Stomach smooth muscle (tissue), 2 donors: ENCODE measurements at regions not wholly inside any gene's neighbourhood (a gene's known extent, or its start where the extent isn't known, plus 50 kb on each side); places are given as distances from the start of the nearest gene placed in this dataset.
A peak's percentile ranks its signal among the peaks of the same experiment; 100 is the strongest.
"Not testable (repeated sequence)": the region's sequence is repeated elsewhere in the genome, so short reads cannot be mapped to it uniquely, and the experiment has no call there.

Experiments
- H3K27ac ChIP-seq: one replicate; pipeline ENCODE4 v1.7.0; 2013; ENCODE audit warnings: mild to moderate bottlenecking, low read length, inconsistent platforms
- H3K27me3 ChIP-seq, 2 donors: one replicate each; pipeline ENCODE4 v1.7.0; 2013; ENCODE audit warnings: low read length in 2 of 2; ENCODE audit not compliant: insufficient read depth in 2 of 2, control insufficient read depth in 1 of 2
- H3K36me3 ChIP-seq, 2 donors: one replicate each; pipeline ENCODE4 v1.7.0; 2013; ENCODE audit warnings: low read length in 2 of 2; ENCODE audit not compliant: control insufficient read depth in 2 of 2, insufficient read depth in 2 of 2
- H3K4me1 ChIP-seq: one replicate; pipeline ENCODE4 v1.7.0; 2013; ENCODE audit warnings: low read length; ENCODE audit not compliant: control insufficient read depth, insufficient read depth
- H3K4me3 ChIP-seq, 2 donors: one replicate each; pipeline ENCODE4 v1.7.0; 2013; ENCODE audit warnings: low read length in 2 of 2
- H3K9ac ChIP-seq, 2 donors: one replicate each; pipeline ENCODE4 v1.7.0; 2013; ENCODE audit warnings: low read length in 2 of 2, mild to moderate bottlenecking in 1 of 2
- H3K9me3 ChIP-seq, 2 donors: one replicate each; pipeline ENCODE4 v1.7.0; 2013; ENCODE audit warnings: low read length in 2 of 2; ENCODE audit not compliant: control insufficient read depth in 2 of 2
- donor health status: healthy.
- donor health status: Pancreatic carcinoma.

GRCh38 chr1:96559707-96560596 lies 161.6 kb upstream of the PTBP2 start:
- H3K4me1 ChIP-seq: no peaks in the 10 kb centered on the region
- H3K9ac ChIP-seq: no peak overlapping the region
- H3K27ac ChIP-seq: no peak overlapping the region
- H3K27me3 ChIP-seq: no peaks in the 10 kb centered on the region
- H3K4me3 ChIP-seq: peak overlapping the region in 1 of 2 donors; percentile 19
- H3K36me3 ChIP-seq: no peaks in the 10 kb centered on the region
- H3K9me3 ChIP-seq: no peaks in the 10 kb centered on the region

DNA sequence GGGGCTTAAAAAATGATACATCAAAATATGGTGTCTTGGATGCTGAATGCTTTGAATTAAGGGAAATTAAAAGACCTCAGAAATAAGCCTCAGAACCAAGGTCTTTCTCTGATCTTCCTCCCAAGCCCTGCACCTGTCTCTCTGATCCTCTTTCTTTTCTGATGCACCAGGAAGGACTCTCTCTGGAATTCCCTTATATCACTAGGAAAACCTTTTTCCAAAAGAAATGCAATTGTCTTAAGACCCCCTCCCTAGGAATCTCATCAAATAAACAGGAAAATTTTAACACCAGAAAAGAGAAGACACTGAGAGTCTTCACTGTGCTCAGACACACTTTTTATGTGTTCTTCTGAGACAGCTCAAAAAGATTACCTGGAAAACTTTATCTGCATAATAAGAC lies 159.5 kb upstream of the PTBP2 start:
- Histone ChIP-seq H3K27ac (no peak overlapping the region), H3K9me3 (no peaks in the 10 kb centered on the region), H3K4me1 (no peaks in the 10 kb centered on the region)

GRCh38 chr1:96564401-96564800 lies 157.2 kb upstream of the PTBP2 start:
- H3K27ac ChIP-seq, H3K27me3 ChIP-seq, H3K4me3 ChIP-seq, H3K9me3 ChIP-seq, H3K36me3 ChIP-seq, H3K4me1 ChIP-seq, H3K9ac ChIP-seq: not testable (repeated sequence)

More for the DNA sequence above, 159.5 kb upstream of the PTBP2 start:
- H3K4me3 ChIP-seq: no peak overlapping the region
- no peaks in the 10 kb centered on the region for H3K36me3 ChIP-seq
- H3K9ac ChIP-seq: no peak overlapping the region
- no peaks in the 10 kb centered on the region for H3K27me3 ChIP-seq

DNA sequence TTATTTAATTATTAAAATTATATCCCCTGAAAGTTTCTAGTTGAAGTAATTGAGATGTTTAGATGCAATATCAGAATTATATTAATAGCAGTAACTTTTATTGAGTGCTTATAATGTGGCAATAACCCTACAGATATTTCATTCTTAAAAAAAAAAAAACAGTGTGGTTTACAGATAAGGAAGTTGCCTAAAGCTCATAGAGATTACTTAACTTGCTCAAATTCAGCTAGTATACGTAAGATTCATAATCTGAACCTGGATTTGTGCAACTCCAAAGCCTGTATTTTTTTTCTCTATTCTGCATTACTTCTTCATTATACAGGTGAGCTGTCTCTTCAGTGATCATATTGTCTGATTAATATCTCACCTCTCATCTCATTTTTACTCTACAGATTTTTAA lies 156.0 kb upstream of the PTBP2 start:
- no peaks in the 10 kb centered on the region for H3K27me3 ChIP-seq
- no peak overlapping the region for H3K9ac ChIP-seq
- H3K36me3 ChIP-seq: no peaks in the 10 kb centered on the region
- H3K4me3 ChIP-seq: no peak overlapping the region
- H3K27ac ChIP-seq: no peak overlapping the region
- H3K9me3 ChIP-seq: no peaks in the 10 kb centered on the region
- no peaks in the 10 kb centered on the region for H3K4me1 ChIP-seq

DNA sequence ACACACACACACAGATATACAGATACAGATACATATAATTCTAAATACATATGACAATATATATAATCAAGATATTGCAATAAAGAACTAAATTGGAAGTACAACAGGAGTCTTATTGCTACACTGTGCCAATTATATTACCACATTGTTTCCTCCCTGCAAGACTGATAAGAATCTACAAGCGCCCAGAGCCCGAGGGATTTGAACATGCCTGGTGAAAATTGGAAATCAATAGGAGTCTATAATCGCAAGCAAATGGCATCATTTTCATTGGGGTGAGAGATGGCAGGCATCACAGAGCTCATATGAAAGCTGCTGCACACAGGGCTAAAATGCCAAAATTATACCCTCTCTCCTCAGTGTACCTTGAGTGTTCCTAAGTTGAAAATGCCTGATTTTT lies 152.9 kb upstream of the PTBP2 start:
- no peak overlapping the region for H3K9ac ChIP-seq
- H3K4me3 ChIP-seq: no peak overlapping the region
- no peaks in the 10 kb centered on the region for H3K27me3 ChIP-seq
- no peaks in the 10 kb centered on the region for H3K36me3 ChIP-seq
- H3K4me1 ChIP-seq: no peaks in the 10 kb centered on the region
- H3K27ac ChIP-seq: no peak overlapping the region
- H3K9me3 ChIP-seq: no peaks in the 10 kb centered on the region

- Histone ChIP-seq H3K9ac (no peak overlapping the region), H3K27me3 (no peaks in the 10 kb centered on the region), H3K4me3 (no peak overlapping the region), H3K9me3 (no peaks in the 10 kb centered on the region), H3K36me3 (no peaks in the 10 kb centered on the region), H3K4me1 (no peaks in the 10 kb centered on the region), H3K27ac (no peak overlapping the region)
Observed at GRCh38 chr1:96569288-96569687, 152.3 kb upstream of the PTBP2 start.

DNA sequence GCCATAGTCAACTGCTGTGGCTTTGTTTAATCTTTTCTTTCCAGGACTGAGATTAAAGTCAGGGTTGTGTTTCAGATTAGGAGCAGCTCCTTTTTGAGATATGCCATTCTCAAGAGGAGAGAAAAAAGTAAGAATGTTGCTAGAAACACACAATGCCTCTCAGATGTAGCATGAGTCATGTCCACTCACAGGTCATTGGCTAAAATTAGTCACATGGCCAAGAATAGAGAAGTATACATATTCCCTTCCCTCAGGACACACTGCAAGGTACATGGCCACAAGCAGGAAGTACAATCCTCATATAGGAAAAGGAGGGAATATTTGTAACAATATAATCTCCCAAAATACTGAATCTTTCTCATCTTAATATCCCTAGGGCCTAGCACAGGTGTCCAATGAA lies 141.9 kb upstream of the PTBP2 start:
- Histone ChIP-seq H3K27ac (no peak overlapping the region), H3K36me3 (no peaks in the 10 kb centered on the region), H3K4me1 (no peaks in the 10 kb centered on the region), H3K27me3 (no peaks in the 10 kb centered on the region), H3K4me3 (no peak overlapping the region), H3K9me3 (peaks cover 0 to 2% of the 10 kb centered on the region in 2 donors), H3K9ac (no peak overlapping the region)

GRCh38 chr1:96580920-96581319 lies 140.7 kb upstream of the PTBP2 start:
- H3K27me3 ChIP-seq: no peaks in the 10 kb centered on the region
- H3K27ac ChIP-seq: no peak overlapping the region
- H3K4me1 ChIP-seq: no peaks in the 10 kb centered on the region
- H3K4me3 ChIP-seq: no peak overlapping the region
- H3K36me3 ChIP-seq: no peaks in the 10 kb centered on the region
- H3K9me3 ChIP-seq: no peaks in the 10 kb centered on the region
- H3K9ac ChIP-seq: no peak overlapping the region

- no peaks in the 10 kb centered on the region for H3K9me3 ChIP-seq
- H3K27ac ChIP-seq: no peak overlapping the region
- no peak overlapping the region for H3K9ac ChIP-seq
- H3K36me3 ChIP-seq: no peaks in the 10 kb centered on the region
- H3K4me3 ChIP-seq: no peak overlapping the region
- no peaks in the 10 kb centered on the region for H3K4me1 ChIP-seq
- no peaks in the 10 kb centered on the region for H3K27me3 ChIP-seq
Observed at GRCh38 chr1:96581772-96582171, 139.8 kb upstream of the PTBP2 start.

DNA sequence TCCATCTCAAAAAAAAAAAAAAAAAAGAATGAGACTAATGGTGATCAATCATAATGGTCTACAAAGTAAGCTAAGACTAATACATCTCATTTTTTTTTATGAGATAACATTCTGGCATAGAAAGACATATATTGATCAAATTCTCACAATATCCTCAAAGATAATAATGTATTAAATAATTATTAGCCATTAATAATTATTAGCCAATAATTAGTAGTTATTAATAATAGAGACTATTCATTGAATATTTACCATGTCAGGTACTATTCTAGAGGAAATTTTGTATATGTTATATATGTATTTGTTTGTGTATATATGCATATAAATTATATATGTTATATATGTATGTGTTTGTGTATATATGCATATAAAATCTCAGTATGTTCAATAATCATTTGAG lies 137.7 kb upstream of the PTBP2 start:
- Histone ChIP-seq H3K9me3 (no peaks in the 10 kb centered on the region), H3K27ac (no peak overlapping the region), H3K4me3 (no peak overlapping the region), H3K4me1 (peaks cover 3% of the 10 kb centered on the region), H3K36me3 (no peaks in the 10 kb centered on the region), H3K9ac (no peak overlapping the region), H3K27me3 (no peaks in the 10 kb centered on the region)

DNA sequence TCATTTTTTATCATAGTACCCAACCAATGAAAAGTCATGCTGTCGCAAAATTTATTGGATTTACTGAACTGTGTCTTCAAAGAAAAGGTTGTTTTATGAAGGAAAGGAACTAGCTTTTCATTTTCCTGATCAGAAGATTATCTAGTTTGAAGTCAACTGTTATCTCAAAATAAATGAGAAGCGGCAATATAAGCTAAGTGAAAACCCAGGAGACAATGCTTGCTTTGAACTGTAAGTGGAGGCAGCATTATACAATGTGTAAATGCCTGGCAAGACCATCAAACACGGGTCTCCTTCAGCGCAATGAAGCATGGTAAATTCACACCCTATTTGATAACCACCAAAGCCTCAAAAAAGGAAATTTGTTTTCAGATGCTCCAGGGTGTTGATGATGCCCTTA lies 134.4 kb upstream of the PTBP2 start:
- Histone ChIP-seq H3K9me3 (no peaks in the 10 kb centered on the region), H3K36me3 (no peaks in the 10 kb centered on the region), H3K27ac (no peak overlapping the region)

More for the DNA sequence above, 134.4 kb upstream of the PTBP2 start:
- H3K4me1 ChIP-seq: peaks cover 3% of the 10 kb centered on the region
- H3K4me3 ChIP-seq: no peak overlapping the region
- H3K9ac ChIP-seq: no peak overlapping the region
- H3K27me3 ChIP-seq: no peaks in the 10 kb centered on the region
